HG03571 (cell line): ENCODE measurements at regions not wholly inside any gene's neighbourhood (a gene's known extent, or its start where the extent isn't known, plus 50 kb on each side); places are given as distances from the start of the nearest gene placed in this dataset.
A peak's percentile ranks its signal among the peaks of the same experiment; 100 is the strongest.

Source experiments
- ATAC-seq: cut with Tn5 transposase; IDR thresholded peaks from one replicate; pipeline ENCODE4 v1.9.1; 2021; ENCODE audit not compliant: unreplicated experiment

- no peak for ATAC-seq
These were observed 241.9 kb upstream of the SLC14A2 start for GRCh38 chr18:45373286-45373880.

GRCh38 chr18:45374236-45374635, 241.0 kb upstream of the SLC14A2 start:
- ATAC-seq: no peak

GRCh38 chr18:45374878-45375630, 240.2 kb upstream of the SLC14A2 start:
- no peak for ATAC-seq

GRCh38 chr18:45376193-45376592, 239.1 kb upstream of the SLC14A2 start:
- ATAC-seq: no peak

GRCh38 chr18:45378308-45378707, 237.0 kb upstream of the SLC14A2 start:
- no peak for ATAC-seq

- no peak for ATAC-seq
These were observed 236.3 kb upstream of the SLC14A2 start for GRCh38 chr18:45378933-45379332.

GRCh38 chr18:45379903-45380302, 235.4 kb upstream of the SLC14A2 start:
- no peak for ATAC-seq

GRCh38 chr18:45381282-45381681, 234.0 kb upstream of the SLC14A2 start:
- no peak for ATAC-seq

GRCh38 chr18:45383228-45383627, 232.0 kb upstream of the SLC14A2 start:
- no peak for ATAC-seq

- peak; percentile 57 for ATAC-seq
These were observed 230.9 kb upstream of the SLC14A2 start for GRCh38 chr18:45384137-45384961.

GRCh38 chr18:45384962-45385315, 230.3 kb upstream of the SLC14A2 start:
- ATAC-seq: no peak

GRCh38 chr18:45386041-45386655, 229.1 kb upstream of the SLC14A2 start:
- ATAC-seq: no peak

- ATAC-seq: no peak
These were observed 228.0 kb upstream of the SLC14A2 start for GRCh38 chr18:45387229-45387628.

GRCh38 chr18:45398448-45398847, 216.8 kb upstream of the SLC14A2 start:
- ATAC-seq: no peak

- ATAC-seq: no peak
These were observed 216.1 kb upstream of the SLC14A2 start for GRCh38 chr18:45399146-45399545.

GRCh38 chr18:45399643-45400042, 215.6 kb upstream of the SLC14A2 start:
- ATAC-seq: no peak

- ATAC-seq: no peak
These were observed 212.7 kb upstream of the SLC14A2 start for GRCh38 chr18:45402485-45403056.

GRCh38 chr18:45403341-45404049, 211.8 kb upstream of the SLC14A2 start:
- ATAC-seq: no peak

- ATAC-seq: no peak
These were observed 207.1 kb upstream of the SLC14A2 start for GRCh38 chr18:45408218-45408617.

- no peak for ATAC-seq
These were observed 205.3 kb upstream of the SLC14A2 start for GRCh38 chr18:45409971-45410370.

- no peak for ATAC-seq
These were observed 202.7 kb upstream of the SLC14A2 start for GRCh38 chr18:45412577-45412976.
